IMR-90 (cell line): ENCODE measurements at regions not wholly inside any gene's neighbourhood (a gene's known extent, or its start where the extent isn't known, plus 50 kb on each side); places are given as distances from the start of the nearest gene placed in this dataset.
A peak's percentile ranks its signal among the peaks of the same experiment; 100 is the strongest.

ENCODE experiments used
- ATAC-seq: fragments of 200-7000 bp; cut with Tn5 transposase; 2 replicates; pipeline ENCODE4 v1.9.1; 2020; ENCODE audit warnings: low read depth, mild to moderate bottlenecking, moderate library complexity
- BruUV-seq: library from RNA; stranded (reverse); fragments of 400-500 nt; replicated peaks from 2 replicates; lab custom pipeline; 2021; lab: Mats Ljungman, UMichigan
- CTCF ChIA-PET: fragments of 300-600 bp; formaldehyde crosslinking; extraction: SDS; loops from one replicate; lab custom pipeline; 2021; ENCODE audit warnings: antibody characterized with exemption; lab: Yijun Ruan, JAX
- POLR2A ChIA-PET: fragments of 300-600 bp; sonication (Branson Sonifier 250); formaldehyde crosslinking; loops from one replicate; lab custom pipeline; 2022; ENCODE audit warnings: antibody characterized with exemption; ENCODE audit not compliant: unreplicated experiment; lab: Charles Lee
- DNase-seq: peaks from one replicate; pipeline ENCODE4 v3.0.0; 2013
- H2AFZ ChIP-seq: replicated peaks from 2 replicates; pipeline ENCODE3; 2013; ENCODE audit warnings: low read length, mild to moderate bottlenecking; ENCODE audit not compliant: poor library complexity
- H2AK5ac ChIP-seq: 2 replicates; pipeline ENCODE4 v1.6.1; 2013; ENCODE audit warnings: low read depth, low read length, inconsistent platforms
- H2AK9ac ChIP-seq: replicated peaks from 2 replicates; pipeline ENCODE3; 2013; ENCODE audit warnings: mild to moderate bottlenecking, low read depth, low read length, moderate library complexity; ENCODE audit not compliant: poor library complexity
- H2BK120ac ChIP-seq: 2 replicates; pipeline ENCODE4 v1.6.1; 2013; ENCODE audit warnings: low read depth, low read length, inconsistent platforms
- H2BK15ac ChIP-seq: 3 replicates; pipeline ENCODE4 v1.6.1; 2013; ENCODE audit warnings: low read depth, low read length, inconsistent platforms
- H2BK20ac ChIP-seq: 2 replicates; pipeline ENCODE4 v1.6.1; 2013; ENCODE audit warnings: low read depth, mild to moderate bottlenecking, inconsistent platforms, low read length, moderate library complexity
- H2BK5ac ChIP-seq: 2 replicates; pipeline ENCODE4 v1.6.1; 2013; ENCODE audit warnings: mild to moderate bottlenecking, low read depth, low read length, inconsistent platforms; ENCODE audit not compliant: poor library complexity, severe bottlenecking
- H3K14ac ChIP-seq: replicated peaks from 2 replicates; pipeline ENCODE4 v1.6.1; 2013; ENCODE audit warnings: low read depth, low read length, inconsistent platforms
- H3K18ac ChIP-seq: 2 replicates; pipeline ENCODE4 v1.6.1; 2013; ENCODE audit warnings: low read depth, low read length, control low read depth
- H3K23ac ChIP-seq: 2 replicates; pipeline ENCODE4 v1.6.1; 2013; ENCODE audit warnings: low read depth, low read length, inconsistent platforms
- H3K27ac ChIP-seq: 2 replicates; pipeline ENCODE4 v1.5.1; 2013; ENCODE audit warnings: mild to moderate bottlenecking, control low read depth, low read length; ENCODE audit not compliant: insufficient read depth
- H3K27me3 ChIP-seq: 2 replicates; pipeline ENCODE4 v1.6.1; 2013; ENCODE audit warnings: low read length; ENCODE audit not compliant: control insufficient read depth, insufficient read depth
- H3K36me3 ChIP-seq: 2 replicates; pipeline ENCODE4 v1.6.1; 2013; ENCODE audit warnings: low read length, mixed read lengths; ENCODE audit not compliant: control insufficient read depth, insufficient read depth
- H3K4ac ChIP-seq: 2 replicates; pipeline ENCODE4 v1.6.1; 2013; ENCODE audit warnings: low read depth, low read length, inconsistent platforms
- H3K4me1 ChIP-seq: 2 replicates; pipeline ENCODE4 v1.6.1; 2013; ENCODE audit warnings: low read length, mixed read lengths; ENCODE audit not compliant: control insufficient read depth, insufficient read depth
- H3K4me2 ChIP-seq: 2 replicates; pipeline ENCODE4 v1.6.1; 2013; ENCODE audit warnings: low read depth, mild to moderate bottlenecking, control low read depth, low read length, moderate library complexity
- H3K4me3 ChIP-seq: 2 replicates; pipeline ENCODE4 v1.5.1; 2013; ENCODE audit warnings: low read depth, mild to moderate bottlenecking, control low read depth, low read length, moderate library complexity; ENCODE audit not compliant: insufficient read depth
- H3K56ac ChIP-seq: 2 replicates; pipeline ENCODE4 v1.6.1; 2013; ENCODE audit warnings: low read length, inconsistent platforms; ENCODE audit not compliant: insufficient read depth; ENCODE audit errors: extremely low read depth
- H3K79me1 ChIP-seq, 2 experiments: 2 replicates each; pipeline ENCODE4 v1.6.1; 2013; ENCODE audit warnings: low read length in 2 of 2, inconsistent platforms in 1 of 2, low read depth in 1 of 2
- H3K9ac ChIP-seq: 2 replicates; pipeline ENCODE4 v1.6.1; 2013; ENCODE audit warnings: low read depth, low read length, control low read depth
- H3K9me1 ChIP-seq: 2 replicates; pipeline ENCODE4 v1.6.1; 2013; ENCODE audit warnings: low read length, inconsistent platforms; ENCODE audit not compliant: insufficient read depth
- H3K9me3 ChIP-seq: 2 replicates; pipeline ENCODE4 v1.6.1; 2013; ENCODE audit warnings: low read length; ENCODE audit not compliant: control insufficient read depth, insufficient read depth
- H4K20me1 ChIP-seq: 2 replicates; pipeline ENCODE4 v1.6.1; 2013; ENCODE audit warnings: low read length, inconsistent platforms; ENCODE audit not compliant: insufficient read depth
- H4K5ac ChIP-seq: 2 replicates; pipeline ENCODE4 v1.6.1; 2013; ENCODE audit warnings: mild to moderate bottlenecking, low read depth, low read length, control low read depth
- H4K8ac ChIP-seq, 2 experiments: 2 replicates each; pipeline ENCODE4 v1.6.1; 2013; ENCODE audit warnings: low read depth in 2 of 2, low read length in 2 of 2, control low read depth in 1 of 2, inconsistent platforms in 1 of 2
- H4K91ac ChIP-seq: 2 replicates; pipeline ENCODE4 v1.6.1; 2013; ENCODE audit warnings: low read depth, low read length, inconsistent platforms; ENCODE audit not compliant: insufficient read depth
- BHLHE40 ChIP-seq: fragments of 150-350 bp; IDR thresholded peaks from 2 replicates; pipeline ENCODE4 v1.6.1; 2016; ENCODE audit warnings: mild to moderate bottlenecking, low read depth, low read length
- CEBPB ChIP-seq: IDR thresholded peaks from 2 replicates; pipeline ENCODE4 v1.6.1; 2012; ENCODE audit warnings: low read depth, low read length, improper control_type of control experiment
- FOS ChIP-seq: fragments of 150-350 bp; IDR thresholded peaks from 2 replicates; pipeline ENCODE4 v1.6.1; 2016; ENCODE audit warnings: low read depth, low read length
- MAZ ChIP-seq: IDR thresholded peaks from 2 replicates; pipeline ENCODE4 v1.6.1; 2012; ENCODE audit warnings: low read depth, mild to moderate bottlenecking, low read length, improper control_type of control experiment, moderate library complexity, borderline replicate concordance
- NFE2L2 ChIP-seq: fragments of 150-350 bp; IDR thresholded peaks from 2 replicates; pipeline ENCODE4 v1.6.1; 2016; ENCODE audit warnings: low read depth, mild to moderate bottlenecking, low read length
- RAD21 ChIP-seq: IDR thresholded peaks from 2 replicates; pipeline ENCODE4 v1.6.1; 2012; ENCODE audit warnings: low read length, improper control_type of control experiment
- SMC3 ChIP-seq: fragments of 150-350 bp; IDR thresholded peaks from 2 replicates; pipeline ENCODE4 v1.6.1; 2016; ENCODE audit warnings: low read depth, mild to moderate bottlenecking, antibody characterized with exemption, low read length, moderate library complexity
- WGBS, 2 experiments: methylation state at CpG; one replicate each; pipeline versions ENCODE4 v1.1.5 to v1.1.7; 2013; ENCODE audit warnings: missing lambda C conversion rate in 2 of 2; ENCODE audit not compliant: insufficient read length in 1 of 2; ENCODE audit errors: extremely low coverage in 2 of 2; 5-methylcytosine and 5-hydroxymethylcytosine counted together
- dilution Hi-C: fragments of 300-500 bp; cut with HindIII; formaldehyde crosslinking; loops from one replicate; pipeline ENCODE4 v1.14.3; 2018; ENCODE audit warnings: low sequenced_read_pairs; ENCODE audit not compliant: unreplicated experiment
- in situ Hi-C: fragments of 300-500 bp; cut with MboI; formaldehyde crosslinking; loops from 3 replicates; pipeline ENCODE4 v1.14.3; 2019; ENCODE audit warnings: low sequenced_read_pairs, inconsistent platforms, mixed read lengths
- intact Hi-C: fragments of 100-400 bp; cut with micrococcal nuclease; formaldehyde crosslinking; loops from 2 replicates; pipeline ENCODE4 v1.10.0; 2022
- TF ChIP-seq, protein P1 (sequence below): fragments of 150-350 bp; IDR thresholded peaks from 2 replicates; pipeline ENCODE4 v1.6.1; 2016; ENCODE audit warnings: low read depth, mild to moderate bottlenecking, low read length, moderate library complexity, borderline replicate concordance

DNA sequence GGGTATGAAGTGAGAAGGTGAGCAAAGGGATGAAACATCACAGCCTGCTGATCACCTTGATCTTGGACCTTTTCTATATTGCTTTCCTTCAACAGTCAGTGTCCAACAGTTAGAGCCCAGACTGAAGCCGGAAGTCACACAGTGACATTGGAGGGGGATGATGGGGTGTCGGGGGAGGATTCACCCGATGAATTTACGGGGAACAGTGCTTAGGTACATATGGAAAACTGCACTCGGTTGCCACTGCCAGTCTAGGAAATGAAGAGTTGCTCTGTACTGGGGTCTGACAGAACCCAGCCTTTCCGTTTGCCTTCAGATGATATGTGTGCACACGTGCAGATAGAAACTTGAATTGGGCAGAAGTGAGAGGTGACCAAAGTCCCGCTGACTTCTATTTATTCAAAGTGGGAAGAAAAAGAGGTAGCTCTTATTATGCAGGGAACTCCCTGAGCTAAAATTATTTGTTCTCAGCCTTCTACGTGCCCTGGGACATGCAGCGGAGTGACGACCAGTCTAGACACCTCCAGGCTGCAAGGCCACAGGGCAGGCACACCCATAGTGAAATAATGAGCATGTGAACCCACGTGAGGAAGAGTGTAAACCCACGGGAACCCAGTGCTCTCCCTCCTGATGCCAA, 107.2 kb upstream of the INHBA start:
- peak overlapping the region; percentile 23; the same call in 1 of the 3 replicates for H2BK15ac ChIP-seq
- no peaks in the 10 kb centered on the region for H3K9me3 ChIP-seq
- ChIA-PET POLR2A (no interaction called here), CTCF (no interaction called here)
- H3K79me1 ChIP-seq: no peaks in the 10 kb centered on the region
- dilution Hi-C loops: no loop called here
- H3K4me3 ChIP-seq: no peak overlapping the region
- H3K27ac ChIP-seq: no peak overlapping the region
- no peaks in the 10 kb centered on the region for H4K20me1 ChIP-seq
- no peak overlapping the region for H3K23ac ChIP-seq
- intact Hi-C loops: no loop called here
- peaks cover 3% of the 10 kb centered on the region; the same call in 1 of the 2 replicates for H3K9me1 ChIP-seq
- no peak overlapping the region for H4K5ac ChIP-seq
- 0 out of 2 replicates have a peak overlapping the region, but pooled peaks have one; percentile 10 for H3K4ac ChIP-seq
- DNase-seq: no peak
- no peak overlapping the region for H4K8ac ChIP-seq
- WGBS, 2 experiments: 100% methylated on average over 5 of the region's 13 CpGs; no CpG with 5 or more reads in 1 of the 2 experiments
- peak overlapping the region; percentile 6; the same call in 1 of the 2 replicates for H4K91ac ChIP-seq
- H2BK20ac ChIP-seq: no peak overlapping the region
- H2AK5ac ChIP-seq: peak overlapping the region; percentile 61; the same call in 1 of the 2 replicates
- no peak overlapping the region for H2AFZ ChIP-seq
- H3K18ac ChIP-seq: no peak overlapping the region
- H2BK120ac ChIP-seq: peak overlapping the region; percentile 40; the same call in 1 of the 2 replicates
- H3K4me2 ChIP-seq: no peak overlapping the region
- no peaks in the 10 kb centered on the region for H3K27me3 ChIP-seq
- no peaks in the 10 kb centered on the region for H3K36me3 ChIP-seq
- ATAC-seq: no peak
- no TSS peak for BruUV-seq
- no peak overlapping the region for H3K9ac ChIP-seq
- H2AK9ac ChIP-seq: no peak overlapping the region
- no peak overlapping the region for H3K56ac ChIP-seq
- in situ Hi-C loops: no loop called here
- H3K4me1 ChIP-seq: no peaks in the 10 kb centered on the region
- TF ChIP-seq NFE2L2 (no peak), RAD21 (no peak), CEBPB (no peak), FOS (no peak), MAZ (no peak), SMC3 (no peak), BHLHE40 (no peak)
- TF ChIP-seq, protein P1, sequence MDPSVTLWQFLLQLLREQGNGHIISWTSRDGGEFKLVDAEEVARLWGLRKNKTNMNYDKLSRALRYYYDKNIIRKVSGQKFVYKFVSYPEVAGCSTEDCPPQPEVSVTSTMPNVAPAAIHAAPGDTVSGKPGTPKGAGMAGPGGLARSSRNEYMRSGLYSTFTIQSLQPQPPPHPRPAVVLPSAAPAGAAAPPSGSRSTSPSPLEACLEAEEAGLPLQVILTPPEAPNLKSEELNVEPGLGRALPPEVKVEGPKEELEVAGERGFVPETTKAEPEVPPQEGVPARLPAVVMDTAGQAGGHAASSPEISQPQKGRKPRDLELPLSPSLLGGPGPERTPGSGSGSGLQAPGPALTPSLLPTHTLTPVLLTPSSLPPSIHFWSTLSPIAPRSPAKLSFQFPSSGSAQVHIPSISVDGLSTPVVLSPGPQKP: no peak
- peak overlapping the region; percentile 29 for H2BK5ac ChIP-seq
- peak overlapping the region; percentile 81; the same call in 1 of the 2 replicates for H3K14ac ChIP-seq
